Trophoblast cell (in vitro differentiated cells and primary cell): ENCODE measurements at regions not wholly inside any gene's neighbourhood (a gene's known extent, or its start where the extent isn't known, plus 50 kb on each side); places are given as distances from the start of the nearest gene placed in this dataset.

ENCODE experiments used
- DNase-seq, 2 donors: peaks; one replicate each; pipeline ENCODE4 v3.0.0-alpha.2; 2016
- H2AFZ ChIP-seq: 2 replicates; pipeline ENCODE4 v1.6.1; 2013; ENCODE audit warnings: low read length, moderate library complexity, mild to moderate bottlenecking; ENCODE audit not compliant: insufficient read depth, poor library complexity
- H2AK5ac ChIP-seq: 2 replicates; pipeline ENCODE4 v1.6.1; 2013; ENCODE audit warnings: mild to moderate bottlenecking, low read length
- H2BK120ac ChIP-seq: 2 replicates; pipeline ENCODE4 v1.6.1; 2013; ENCODE audit warnings: low read length, mild to moderate bottlenecking, moderate library complexity; ENCODE audit not compliant: insufficient read depth, poor library complexity
- H2BK12ac ChIP-seq: 2 replicates; pipeline ENCODE4 v1.6.1; 2013; ENCODE audit warnings: mild to moderate bottlenecking, low read length, moderate library complexity
- H2BK5ac ChIP-seq: 2 replicates; pipeline ENCODE4 v1.6.1; 2013; ENCODE audit warnings: low read length, low read depth, moderate library complexity, mild to moderate bottlenecking; ENCODE audit not compliant: poor library complexity
- H3K14ac ChIP-seq: 2 replicates; pipeline ENCODE4 v1.6.1; 2013; ENCODE audit warnings: mild to moderate bottlenecking, low read length
- H3K18ac ChIP-seq: 2 replicates; pipeline ENCODE4 v1.6.1; 2013; ENCODE audit warnings: mild to moderate bottlenecking, low read length
- H3K23ac ChIP-seq: 2 replicates; pipeline ENCODE4 v1.6.1; 2013; ENCODE audit warnings: low read length
- H3K27ac ChIP-seq: 2 replicates; pipeline ENCODE4 v1.5.1; 2013; ENCODE audit warnings: low read depth, mild to moderate bottlenecking, inconsistent platforms, low read length, moderate library complexity
- H3K27me3 ChIP-seq: 2 replicates; pipeline ENCODE4 v1.6.1; 2013; ENCODE audit warnings: inconsistent platforms, mild to moderate bottlenecking, low read length, moderate library complexity; ENCODE audit not compliant: insufficient read depth
- H3K36me3 ChIP-seq, 2 experiments: 1 replicate in 1 of 2; 2 replicates in 1 of 2; pipeline ENCODE4 v1.6.1; 2013; ENCODE audit warnings: low read length in 2 of 2, mild to moderate bottlenecking in 2 of 2, moderate library complexity in 1 of 2; ENCODE audit not compliant: insufficient read depth in 2 of 2, control insufficient read depth in 1 of 2
- H3K4ac ChIP-seq: 2 replicates; pipeline ENCODE4 v1.6.1; 2013; ENCODE audit warnings: low read depth, mild to moderate bottlenecking, low read length, moderate library complexity
- H3K4me1 ChIP-seq, 2 experiments: 1 replicate in 1 of 2; 2 replicates in 1 of 2; pipeline ENCODE4 v1.6.1; 2013; ENCODE audit warnings: low read length in 2 of 2, mild to moderate bottlenecking in 2 of 2, moderate library complexity in 1 of 2; ENCODE audit not compliant: insufficient read depth in 2 of 2, control insufficient read depth in 1 of 2
- H3K4me2 ChIP-seq: 2 replicates; pipeline ENCODE4 v1.6.1; 2013; ENCODE audit warnings: inconsistent platforms, mild to moderate bottlenecking, low read length, moderate library complexity
- H3K4me3 ChIP-seq: 2 replicates; pipeline ENCODE4 v1.5.1; 2013; ENCODE audit warnings: mild to moderate bottlenecking, low read depth, low read length, inconsistent platforms
- H3K79me1 ChIP-seq: one replicate; pipeline ENCODE4 v1.6.1; 2013; ENCODE audit warnings: low read length
- H3K79me2 ChIP-seq: 2 replicates; pipeline ENCODE4 v1.6.1; 2013; ENCODE audit warnings: low read length, mild to moderate bottlenecking; ENCODE audit not compliant: control insufficient read depth, insufficient read depth, poor library complexity
- H3K9ac ChIP-seq: 2 replicates; pipeline ENCODE4 v1.6.1; 2013; ENCODE audit warnings: mild to moderate bottlenecking, low read length
- H3K9me3 ChIP-seq: 2 replicates; pipeline ENCODE4 v1.6.1; 2013; ENCODE audit warnings: low read depth, mild to moderate bottlenecking, control low read depth, inconsistent platforms, low read length; ENCODE audit not compliant: insufficient read depth
- H4K12ac ChIP-seq: 2 replicates; pipeline ENCODE4 v1.6.1; 2013; ENCODE audit warnings: low read depth, mild to moderate bottlenecking, low read length, moderate library complexity
- H4K8ac ChIP-seq: 2 replicates; pipeline ENCODE4 v1.6.1; 2013; ENCODE audit warnings: low read depth, mild to moderate bottlenecking, low read length, moderate library complexity
- H4K91ac ChIP-seq: one replicate; pipeline ENCODE4 v1.6.1; 2013; ENCODE audit warnings: low read depth, mild to moderate bottlenecking, low read length, moderate library complexity
- WGBS: extraction: QIAGEN DNeasy Blood & Tissue Kit; methylation state at CpG from one replicate; pipeline ENCODE4 v1.1.7; 2013; ENCODE audit warnings: missing lambda C conversion rate; ENCODE audit not compliant: insufficient read length, insufficient coverage; ENCODE audit errors: extremely low coverage; 5-methylcytosine and 5-hydroxymethylcytosine counted together

DNA sequence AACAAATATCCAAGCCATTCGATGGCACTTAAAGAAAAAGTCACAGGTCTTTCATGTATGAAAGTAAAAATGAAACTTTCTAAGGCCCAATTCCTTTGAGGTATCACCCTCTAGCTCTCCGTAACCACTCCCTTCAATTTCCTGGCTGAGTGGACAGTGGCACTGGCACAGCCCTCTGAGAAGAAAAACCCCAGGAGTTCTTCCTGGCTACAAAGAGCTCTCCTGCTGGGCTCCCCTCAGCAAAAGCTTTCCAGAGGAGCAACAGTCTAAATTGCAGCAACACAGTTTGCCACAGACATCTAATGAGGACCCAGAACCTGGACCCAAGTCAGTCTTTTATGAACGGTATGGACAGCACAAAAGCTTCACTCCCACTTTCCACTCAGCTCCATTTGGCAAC lies 71.8 kb downstream of the FUNDC1 start:
- Histone ChIP-seq H3K9me3 (no peaks in the 10 kb centered on the region), H3K79me2 (no peaks in the 10 kb centered on the region), H3K14ac (no peak overlapping the region), H3K23ac (no peak overlapping the region), H4K91ac (no peak overlapping the region), H2BK120ac (no peak overlapping the region), H3K4me2 (no peak overlapping the region), H4K8ac (no peak overlapping the region), H3K4ac (no peak overlapping the region), H2AK5ac (no peak overlapping the region), H3K27ac (no peak overlapping the region), H4K12ac (no peak overlapping the region), H2BK12ac (no peak overlapping the region), H3K9ac (no peak overlapping the region), H3K79me1 (no peaks in the 10 kb centered on the region), H2BK5ac (no peak overlapping the region), H3K27me3 (no peaks in the 10 kb centered on the region), H3K4me3 (no peak overlapping the region), H3K4me1 (no peaks in the 10 kb centered on the region), H3K18ac (no peak overlapping the region), H2AFZ (no peak overlapping the region), H3K36me3 (no peaks in the 10 kb centered on the region)
- no CpG with 5 or more reads among the region's 3 CpGs for WGBS
- DNase-seq, result no peak

DNA sequence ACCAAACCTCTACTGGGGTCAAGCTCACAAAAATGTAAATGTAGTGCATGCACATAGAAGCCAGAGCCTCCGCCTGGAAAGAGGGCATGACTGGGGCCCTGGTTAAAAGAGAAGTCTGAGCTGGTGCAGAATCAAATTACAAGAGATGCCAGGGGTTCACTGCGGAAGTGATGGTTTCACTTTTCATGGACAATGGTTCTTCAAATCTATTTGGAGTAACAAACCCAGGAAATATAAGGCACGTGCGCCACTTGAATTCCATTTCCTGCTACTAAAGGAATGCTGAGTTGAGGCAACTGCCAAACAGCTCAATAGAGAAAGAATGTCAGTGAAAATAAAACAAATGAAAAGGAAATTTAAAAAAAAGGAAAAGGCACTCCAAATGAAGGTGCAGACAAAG lies 79.8 kb downstream of the FUNDC1 start:
- H3K4me2 ChIP-seq, result no peak overlapping the region
- H2AK5ac ChIP-seq, result no peak overlapping the region

DNA sequence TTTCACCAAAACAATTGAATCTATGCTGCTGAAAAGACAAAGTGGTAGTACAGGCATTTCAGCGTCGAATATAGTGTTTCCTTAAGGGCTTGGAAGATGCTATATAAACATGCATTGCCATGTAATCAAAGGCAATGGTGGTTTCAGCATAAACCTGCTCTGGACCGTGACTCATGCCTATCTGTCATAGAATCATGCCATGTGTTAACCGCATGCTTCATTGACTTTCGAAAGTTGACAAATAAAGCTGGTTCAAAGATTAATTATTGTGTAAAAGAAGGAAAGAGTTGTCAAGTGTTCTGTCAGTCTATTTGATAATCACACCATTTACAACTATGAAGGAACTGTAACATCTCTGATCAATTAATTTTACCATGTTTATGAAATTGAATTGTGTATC lies 83.2 kb downstream of the FUNDC1 start:
- H2AK5ac ChIP-seq, result no peak overlapping the region
- H3K36me3 ChIP-seq, result no peaks in the 10 kb centered on the region
- no peak for DNase-seq
- no peaks in the 10 kb centered on the region for H3K9me3 ChIP-seq
- H3K18ac ChIP-seq, result no peak overlapping the region
- no peak overlapping the region for H2BK5ac ChIP-seq
- H3K4me1 ChIP-seq, result no peaks in the 10 kb centered on the region
- no CpG with 5 or more reads among the region's 5 CpGs for WGBS
- H3K4me3 ChIP-seq, result no peak overlapping the region
- no peak overlapping the region for H2AFZ ChIP-seq
- H3K4me2 ChIP-seq, result no peak overlapping the region
- no peaks in the 10 kb centered on the region for H3K79me1 ChIP-seq
- no peaks in the 10 kb centered on the region for H3K27me3 ChIP-seq
- H3K14ac ChIP-seq, result no peak overlapping the region
- no peak overlapping the region for H4K8ac ChIP-seq
- H4K12ac ChIP-seq, result no peak overlapping the region
- H3K27ac ChIP-seq, result no peak overlapping the region
- no peak overlapping the region for H3K9ac ChIP-seq
- H3K23ac ChIP-seq, result no peak overlapping the region
- no peaks in the 10 kb centered on the region for H3K79me2 ChIP-seq
- no peak overlapping the region for H4K91ac ChIP-seq
- no peak overlapping the region for H2BK120ac ChIP-seq
- no peak overlapping the region for H3K4ac ChIP-seq
- H2BK12ac ChIP-seq, result no peak overlapping the region

More for the DNA sequence above, 79.8 kb downstream of the FUNDC1 start:
- no peak overlapping the region for H2BK12ac ChIP-seq
- H3K27ac ChIP-seq, result no peak overlapping the region
- no peak overlapping the region for H4K91ac ChIP-seq
- H3K23ac ChIP-seq, result no peak overlapping the region
- no peaks in the 10 kb centered on the region for H3K9me3 ChIP-seq
- no peak overlapping the region for H3K4me3 ChIP-seq
- no peaks in the 10 kb centered on the region for H3K79me2 ChIP-seq
- H2BK120ac ChIP-seq, result no peak overlapping the region
- no peaks in the 10 kb centered on the region for H3K79me1 ChIP-seq
- DNase-seq, result no peak
- H4K12ac ChIP-seq, result no peak overlapping the region
- WGBS, result no CpG with 5 or more reads among the region's 4 CpGs
- no peaks in the 10 kb centered on the region for H3K27me3 ChIP-seq
- no peak overlapping the region for H3K9ac ChIP-seq
- H3K4me1 ChIP-seq, result peaks cover 0 to 3% of the 10 kb centered on the region in 2 experiments
- H4K8ac ChIP-seq, result no peak overlapping the region
- H2AFZ ChIP-seq, result no peak overlapping the region
- no peak overlapping the region for H3K14ac ChIP-seq
- no peak overlapping the region for H3K4ac ChIP-seq
- no peak overlapping the region for H3K18ac ChIP-seq
- H3K36me3 ChIP-seq, result no peaks in the 10 kb centered on the region
- no peak overlapping the region for H2BK5ac ChIP-seq

DNA sequence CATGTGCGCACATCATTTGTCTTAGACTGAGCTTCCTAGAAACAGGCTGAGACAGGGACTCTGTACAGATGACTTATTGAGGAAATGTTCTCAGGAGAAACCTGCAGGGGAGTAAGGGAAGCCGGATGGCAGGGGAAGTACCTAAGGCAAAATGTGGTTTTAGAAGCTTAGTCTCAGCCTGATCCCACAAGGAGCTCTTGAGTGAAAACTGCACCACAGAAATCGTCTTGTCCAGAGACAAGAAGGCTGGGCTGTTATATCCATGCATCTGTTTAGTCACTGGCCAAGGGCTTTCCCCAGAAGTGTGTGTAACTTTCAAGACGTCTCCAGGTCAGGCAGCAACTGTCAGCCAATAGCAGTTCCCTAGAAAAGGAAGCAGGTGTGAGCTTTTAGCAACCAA lies 86.0 kb downstream of the FUNDC1 start:
- no peak overlapping the region for H3K23ac ChIP-seq
- no peak overlapping the region for H2BK12ac ChIP-seq
- no peak for DNase-seq
- no peak overlapping the region for H3K9ac ChIP-seq
- no peak overlapping the region for H2BK5ac ChIP-seq
- H4K8ac ChIP-seq, result no peak overlapping the region
- no peaks in the 10 kb centered on the region for H3K79me2 ChIP-seq
- H3K4ac ChIP-seq, result no peak overlapping the region
- no peak overlapping the region for H3K18ac ChIP-seq
- no peak overlapping the region for H3K4me3 ChIP-seq
- no peak overlapping the region for H2BK120ac ChIP-seq
- H3K4me1 ChIP-seq, result no peaks in the 10 kb centered on the region
- no peak overlapping the region for H4K91ac ChIP-seq
- WGBS, result no CpG with 5 or more reads among the region's 4 CpGs
- no peaks in the 10 kb centered on the region for H3K27me3 ChIP-seq
- H2AFZ ChIP-seq, result no peak overlapping the region
- H3K4me2 ChIP-seq, result no peak overlapping the region
- no peak overlapping the region for H3K14ac ChIP-seq
- no peaks in the 10 kb centered on the region for H3K79me1 ChIP-seq
- H3K27ac ChIP-seq, result no peak overlapping the region
- no peaks in the 10 kb centered on the region for H3K36me3 ChIP-seq
- no peak overlapping the region for H2AK5ac ChIP-seq
- no peaks in the 10 kb centered on the region for H3K9me3 ChIP-seq
- no peak overlapping the region for H4K12ac ChIP-seq
